B cell (primary cell): ENCODE measurements at regions not wholly inside any gene's neighbourhood (a gene's known extent, or its start where the extent isn't known, plus 50 kb on each side); places are given as distances from the start of the nearest gene placed in this dataset.

Experiments used
- EZH2 ChIP-seq: IDR thresholded peaks from 2 replicates; pipeline ENCODE4 v1.6.1; 2012; ENCODE audit warnings: borderline replicate concordance, low read depth, mild to moderate bottlenecking, moderate library complexity, low read length; ENCODE audit not compliant: insufficient read depth, poor library complexity, severe bottlenecking
- TF ChIP-seq, protein P1 (sequence below): fragments of 200-600 bp; IDR thresholded peaks from one replicate; pipeline ENCODE4 v1.8.0; 2022; ENCODE audit warnings: antibody characterized with exemption, mild to moderate bottlenecking

DNA sequence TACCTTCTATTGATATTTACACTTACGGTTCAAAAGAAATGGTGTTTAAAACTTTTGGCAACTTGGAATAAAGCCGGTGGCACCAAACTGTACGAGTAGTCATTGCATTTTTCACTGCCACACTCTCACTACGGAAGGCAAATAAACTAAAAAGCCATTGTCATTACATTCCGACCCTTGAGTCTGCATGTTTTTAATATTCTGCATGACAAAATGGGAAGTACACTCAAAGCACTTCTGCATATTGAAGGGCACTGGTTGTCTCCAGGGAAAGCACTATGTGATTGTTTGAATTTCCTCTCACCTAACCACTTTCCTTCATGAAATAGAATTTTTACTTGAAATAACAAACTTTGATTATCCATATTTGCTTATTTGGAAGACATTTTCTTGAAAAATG is 426.3 kb downstream of the CETN3 start:
- TF ChIP-seq, protein P1, sequence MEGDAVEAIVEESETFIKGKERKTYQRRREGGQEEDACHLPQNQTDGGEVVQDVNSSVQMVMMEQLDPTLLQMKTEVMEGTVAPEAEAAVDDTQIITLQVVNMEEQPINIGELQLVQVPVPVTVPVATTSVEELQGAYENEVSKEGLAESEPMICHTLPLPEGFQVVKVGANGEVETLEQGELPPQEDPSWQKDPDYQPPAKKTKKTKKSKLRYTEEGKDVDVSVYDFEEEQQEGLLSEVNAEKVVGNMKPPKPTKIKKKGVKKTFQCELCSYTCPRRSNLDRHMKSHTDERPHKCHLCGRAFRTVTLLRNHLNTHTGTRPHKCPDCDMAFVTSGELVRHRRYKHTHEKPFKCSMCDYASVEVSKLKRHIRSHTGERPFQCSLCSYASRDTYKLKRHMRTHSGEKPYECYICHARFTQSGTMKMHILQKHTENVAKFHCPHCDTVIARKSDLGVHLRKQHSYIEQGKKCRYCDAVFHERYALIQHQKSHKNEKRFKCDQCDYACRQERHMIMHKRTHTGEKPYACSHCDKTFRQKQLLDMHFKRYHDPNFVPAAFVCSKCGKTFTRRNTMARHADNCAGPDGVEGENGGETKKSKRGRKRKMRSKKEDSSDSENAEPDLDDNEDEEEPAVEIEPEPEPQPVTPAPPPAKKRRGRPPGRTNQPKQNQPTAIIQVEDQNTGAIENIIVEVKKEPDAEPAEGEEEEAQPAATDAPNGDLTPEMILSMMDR = no peak
- TF ChIP-seq EZH2 = no peak
